HepG2 (cell line): ENCODE measurements at regions not wholly inside any gene's neighbourhood (a gene's known extent, or its start where the extent isn't known, plus 50 kb on each side); places are given as distances from the start of the nearest gene placed in this dataset.

Experiments used
- DMAP1 ChIP-seq: IDR thresholded peaks from 2 replicates; pipeline ENCODE4 v1.6.1; 2016
- GABPB1 ChIP-seq: IDR thresholded peaks from 2 replicates; pipeline ENCODE4 v1.6.1; 2016; ENCODE audit warnings: mild to moderate bottlenecking, missing genetic modification reagents, moderate library complexity, missing compliant biosample characterization
- KIAA2018 ChIP-seq: sonication (generic); formaldehyde crosslinking; IDR thresholded peaks from 2 replicates; pipeline ENCODE4 v1.5.0; 2020; ENCODE audit warnings: mild to moderate bottlenecking, missing genetic modification reagents, borderline replicate concordance
- SKIL ChIP-seq: sonication (generic); formaldehyde crosslinking; IDR thresholded peaks from 2 replicates; pipeline ENCODE4 v1.8.0; 2022; ENCODE audit warnings: missing genetic modification reagents, mild to moderate bottlenecking, moderate library complexity, borderline replicate concordance
- ZBTB38 ChIP-seq: sonication (generic); formaldehyde crosslinking; IDR thresholded peaks from 2 replicates; pipeline ENCODE4 v1.5.1; 2020; ENCODE audit warnings: mild to moderate bottlenecking, missing genetic modification reagents
- ZFP91 ChIP-seq: sonication (generic); formaldehyde crosslinking; IDR thresholded peaks from 2 replicates; pipeline ENCODE4 v1.9.0; 2022; ENCODE audit warnings: missing genetic modification reagents, mild to moderate bottlenecking, borderline replicate concordance
- ZKSCAN1 ChIP-seq: fragments of 150-350 bp; IDR thresholded peaks from 2 replicates; pipeline ENCODE4 v1.6.1; 2014; ENCODE audit warnings: low read length
- ZNF547 ChIP-seq: sonication (generic); formaldehyde crosslinking; IDR thresholded peaks from 2 replicates; pipeline ENCODE4 v1.5.1; 2020; ENCODE audit warnings: mild to moderate bottlenecking, missing genetic modification reagents
- ZNF615 ChIP-seq: sonication (generic); formaldehyde crosslinking; IDR thresholded peaks from 2 replicates; pipeline ENCODE4 v1.5.0; 2020; ENCODE audit warnings: mild to moderate bottlenecking, missing genetic modification reagents, borderline replicate concordance
- ZNF75D ChIP-seq: sonication (generic); formaldehyde crosslinking; IDR thresholded peaks from 2 replicates; pipeline ENCODE4 v1.8.1; 2023; ENCODE audit warnings: missing genetic modification reagents, mild to moderate bottlenecking, borderline replicate concordance

GRCh38 chr15:99452728-99453636 is 112.8 kb upstream of the MEF2A start (continued):
- TF ChIP-seq KIAA2018 (CRISPR knock-in tag) (no peak), SKIL (CRISPR knock-in tag) (no peak), ZNF75D (CRISPR knock-in tag) (no peak), DMAP1 (CRISPR knock-in tag) (0 out of 2 replicates have a peak, but pooled peaks have one; percentile 54), ZKSCAN1 (no peak), ZNF547 (CRISPR knock-in tag) (0 out of 2 replicates have a peak, but pooled peaks have one; percentile 30), ZFP91 (CRISPR knock-in tag) (peak; percentile 45; the same call in 1 of the 2 replicates), GABPB1 (peak; percentile 32; the same call in 1 of the 2 replicates), ZNF615 (CRISPR knock-in tag) (no peak), ZBTB38 (CRISPR knock-in tag) (peak; percentile 29; the same call in 1 of the 2 replicates)
